GM18951 (cell line): ENCODE measurements at regions not wholly inside any gene's neighbourhood (a gene's known extent, or its start where the extent isn't known, plus 50 kb on each side); places are given as distances from the start of the nearest gene placed in this dataset.
"Not testable (repeated sequence)": the region's sequence is repeated elsewhere in the genome, so short reads cannot be mapped to it uniquely, and the experiment has no call there.

ENCODE experiments used
- POLR2A ChIP-seq: IDR thresholded peaks from 4 replicates; pipeline ENCODE4 v1.6.1; 2011; ENCODE audit warnings: mild to moderate bottlenecking; ENCODE audit not compliant: insufficient read length, insufficient read depth; ENCODE audit errors: extremely low read depth
- in situ Hi-C: fragments of 300-500 bp; cut with MboI; formaldehyde crosslinking; loops from one replicate; pipeline ENCODE4 v1.12.0; 2022; ENCODE audit warnings: low sequenced_read_pairs, mixed read lengths, inconsistent platforms; ENCODE audit not compliant: unreplicated experiment

- TF ChIP-seq POLR2A: no peak
- in situ Hi-C loops: no loop called here
These were observed 646.2 kb upstream of the SEMA3D start for GRCh38 chr7:85833066-85833465.

- no peak for TF ChIP-seq POLR2A
- in situ Hi-C loops: no loop called here
These were observed 644.1 kb upstream of the SEMA3D start for GRCh38 chr7:85830982-85831381.

DNA sequence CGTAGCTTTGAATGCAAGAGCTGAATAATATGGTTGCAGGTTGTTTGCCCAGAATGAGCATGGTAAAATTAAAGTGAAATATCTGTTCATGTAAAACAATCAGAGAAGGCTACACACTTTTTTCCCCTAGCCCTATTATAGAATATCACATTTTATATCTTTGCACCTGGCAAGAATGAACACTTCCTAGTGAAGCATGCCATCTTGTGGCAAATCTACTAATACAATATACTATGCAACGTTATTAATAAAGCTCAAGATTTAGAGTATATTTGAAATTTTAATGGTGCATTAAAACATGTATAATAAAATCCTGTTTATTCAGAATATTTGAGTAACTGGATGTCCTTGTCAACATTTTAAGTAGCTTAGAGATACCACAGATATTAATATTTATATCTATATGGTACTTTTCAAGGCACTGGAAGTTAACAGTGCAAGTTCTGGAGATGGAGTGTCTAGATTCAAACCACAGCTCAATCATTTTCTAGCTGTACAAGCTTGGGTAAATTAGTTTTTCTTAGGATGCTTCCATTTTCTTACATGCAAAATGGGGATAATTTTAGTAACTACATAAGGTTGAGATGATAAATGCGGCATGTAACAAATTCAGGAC lies 643.1 kb upstream of the SEMA3D start:
- in situ Hi-C loops: no loop called here
- TF ChIP-seq POLR2A: no peak

DNA sequence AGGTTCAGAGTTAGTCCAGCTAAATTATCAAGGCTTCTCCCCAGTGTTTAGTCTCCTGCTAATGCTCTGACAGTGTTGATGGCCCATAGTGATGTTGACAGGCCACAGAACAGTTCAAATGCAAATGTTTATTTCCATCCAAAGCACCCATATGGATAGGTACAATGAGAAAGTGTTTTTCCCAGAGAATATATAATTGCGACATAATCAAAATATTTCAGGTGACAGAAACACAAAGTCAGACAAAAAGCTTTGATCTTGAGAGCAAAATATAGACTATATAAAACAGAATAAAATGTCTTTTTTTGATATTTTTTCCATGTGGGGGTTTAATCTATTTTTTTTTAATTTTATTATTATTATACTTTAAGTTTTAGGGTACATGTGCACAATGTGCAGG lies 642.3 kb upstream of the SEMA3D start:
- in situ Hi-C loops: no loop called here

DNA sequence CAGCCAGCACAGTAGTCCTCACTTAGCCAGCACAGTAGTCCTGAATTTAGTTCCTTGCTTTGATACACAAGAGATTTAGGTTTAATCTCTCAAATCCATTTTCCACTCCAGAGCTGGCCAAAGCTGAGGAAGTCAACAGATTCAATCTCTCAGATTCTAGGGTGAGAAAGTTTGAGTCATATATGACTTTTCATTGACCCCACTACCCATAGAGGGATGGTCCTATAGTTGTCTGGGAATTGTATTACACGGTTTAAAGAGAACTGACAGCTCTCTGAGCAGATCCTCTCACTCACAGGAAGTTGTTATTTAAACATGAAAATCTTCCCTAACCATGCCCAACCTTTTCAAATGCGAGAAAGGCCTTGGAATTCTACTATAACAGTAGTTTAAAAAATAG lies 641.8 kb upstream of the SEMA3D start:
- in situ Hi-C loops: no loop called here
- TF ChIP-seq POLR2A: no peak

More for the DNA sequence above, 642.3 kb upstream of the SEMA3D start:
- no peak for TF ChIP-seq POLR2A

- TF ChIP-seq POLR2A: no peak
- in situ Hi-C loops: no loop called here
These were observed 636.7 kb upstream of the SEMA3D start for GRCh38 chr7:85823396-85824080.

GRCh38 chr7:85821926-85822325 lies 635.1 kb upstream of the SEMA3D start:
- no peak for TF ChIP-seq POLR2A
- in situ Hi-C loops: no loop called here

- in situ Hi-C loops: no loop called here
These were observed 634.0 kb upstream of the SEMA3D start for GRCh38 chr7:85820702-85821443.

DNA sequence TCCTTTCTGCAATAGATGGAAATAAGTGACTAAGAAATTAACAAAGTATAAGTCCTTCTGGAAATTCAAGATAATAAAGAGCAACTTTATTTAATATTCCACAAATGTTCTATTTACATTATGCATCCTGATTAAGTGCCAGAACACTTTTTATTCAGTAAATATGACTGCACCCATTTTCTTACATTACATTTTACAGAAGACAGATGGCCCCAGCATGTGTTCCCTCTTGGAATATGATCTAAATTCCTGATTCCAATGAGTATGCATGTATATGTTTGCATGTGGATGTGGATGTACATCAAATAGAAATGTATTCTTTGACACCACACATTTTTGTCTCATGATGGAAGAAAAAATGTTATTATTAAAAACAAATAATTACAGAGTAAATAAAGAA lies 628.7 kb upstream of the SEMA3D start:
- in situ Hi-C loops: no loop called here
- TF ChIP-seq POLR2A: no peak

More at GRCh38 chr7:85820702-85821443, 634.0 kb upstream of the SEMA3D start:
- TF ChIP-seq POLR2A: no peak

GRCh38 chr7:85806321-85806720 lies 619.5 kb upstream of the SEMA3D start:
- in situ Hi-C loops: no loop called here
- TF ChIP-seq POLR2A: no peak

GRCh38 chr7:85805656-85806055 lies 618.8 kb upstream of the SEMA3D start:
- no peak for TF ChIP-seq POLR2A

DNA sequence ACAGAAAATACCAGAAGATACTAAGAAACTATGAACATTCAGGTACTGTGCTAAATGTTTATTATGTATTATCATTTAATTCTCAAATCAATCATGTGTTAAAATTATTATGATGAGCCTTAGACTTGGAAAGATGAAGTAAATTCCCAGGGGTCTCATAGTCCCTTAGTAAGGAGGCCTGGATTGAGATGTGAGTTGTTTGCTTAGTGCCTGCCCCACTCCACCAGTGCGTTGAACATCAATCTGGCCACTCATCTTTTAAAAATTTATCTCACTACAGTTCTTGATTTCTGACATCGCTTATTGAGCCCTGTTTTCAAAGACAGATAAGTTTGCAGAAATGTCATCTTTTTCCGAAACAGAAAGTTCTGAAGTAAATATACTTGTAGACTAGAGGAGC lies 618.4 kb upstream of the SEMA3D start:
- in situ Hi-C loops: no loop called here
- no peak for TF ChIP-seq POLR2A

More at GRCh38 chr7:85805656-85806055, 618.8 kb upstream of the SEMA3D start:
- in situ Hi-C loops: no loop called here

DNA sequence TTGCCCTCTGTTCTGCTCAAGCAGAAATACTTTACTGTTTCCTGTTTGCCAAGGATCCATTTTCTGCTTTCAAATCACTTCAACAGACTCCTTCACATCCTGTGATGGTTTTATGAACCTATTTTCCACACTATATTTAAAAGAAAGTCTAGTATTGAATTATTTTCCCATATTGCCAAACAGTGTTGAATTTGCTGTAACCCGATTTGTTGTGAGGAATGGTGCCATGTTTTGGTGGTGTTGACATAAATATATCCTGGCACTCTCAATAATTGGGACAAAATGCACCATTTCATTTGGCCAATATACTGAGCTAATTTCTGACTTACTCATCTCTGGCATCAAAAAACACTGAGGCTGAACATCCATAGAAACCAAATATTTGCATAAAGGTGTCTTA lies 615.4 kb upstream of the SEMA3D start:
- in situ Hi-C loops: no loop called here
- no peak for TF ChIP-seq POLR2A

DNA sequence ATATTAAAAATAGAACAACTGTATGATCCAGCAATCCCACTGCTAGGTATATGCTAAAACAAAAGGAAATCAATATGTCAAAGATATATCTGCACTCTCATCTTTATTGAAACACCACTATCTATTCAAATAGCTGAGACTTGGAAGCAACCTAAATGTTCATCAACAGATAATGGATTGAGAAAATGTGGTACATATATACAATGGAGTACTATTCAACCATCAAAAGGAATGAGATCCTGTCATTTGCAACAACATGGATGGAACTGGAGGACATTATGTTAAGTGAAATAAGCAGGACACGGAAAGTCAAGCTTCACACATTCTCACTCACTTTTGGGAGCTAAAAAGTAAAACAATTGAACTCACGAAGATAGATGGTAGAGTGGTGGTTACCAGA lies 610.1 kb upstream of the SEMA3D start:
- no peak for TF ChIP-seq POLR2A
- in situ Hi-C loops: no loop called here

DNA sequence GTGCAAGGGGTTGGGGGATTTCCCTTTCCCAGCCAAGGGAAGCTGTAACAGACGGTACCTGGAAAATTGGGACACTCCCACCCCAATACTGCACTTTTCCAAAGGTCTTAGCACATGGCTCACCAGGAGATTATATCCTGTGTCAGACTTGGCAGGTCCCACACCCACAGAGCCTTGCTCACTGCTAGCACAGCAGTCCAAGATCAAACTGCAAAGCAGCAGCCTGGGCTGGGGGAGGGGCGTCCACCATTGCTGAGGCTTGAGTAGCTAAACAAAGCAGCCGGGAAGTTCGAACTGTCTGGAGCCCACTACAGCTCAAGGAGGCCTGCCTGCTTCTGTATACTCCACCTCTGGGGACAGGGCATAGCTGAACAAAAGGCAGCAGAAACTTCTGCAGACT lies 604.2 kb upstream of the SEMA3D start:
- in situ Hi-C loops: not testable (repeated sequence)
